Liver (tissue), 8 donors: ENCODE measurements at regions not wholly inside any gene's neighbourhood (a gene's known extent, or its start where the extent isn't known, plus 50 kb on each side); places are given as distances from the start of the nearest gene placed in this dataset.

Experiments
- DNase-seq: peaks from one replicate; pipeline ENCODE4 v3.0.0-alpha.2; 2017; ENCODE audit warnings: low spot score
- H3K27ac ChIP-seq, 2 donors: one replicate each; pipeline ENCODE4 v1.7.0; 2013; ENCODE audit warnings: inconsistent platforms in 2 of 2, low read length in 2 of 2, control low read depth in 1 of 2, low read depth in 1 of 2, mild to moderate bottlenecking in 1 of 2
- H3K27me3 ChIP-seq, 4 donors: one replicate each; pipeline versions ENCODE4 v1.6.1 to v1.7.0; 2013; ENCODE audit warnings: low read length in 3 of 4, inconsistent platforms in 1 of 4, mild to moderate bottlenecking in 1 of 4, moderate library complexity in 1 of 4; ENCODE audit not compliant: control insufficient read depth in 4 of 4, insufficient read depth in 4 of 4
- H3K36me3 ChIP-seq, 4 donors: one replicate each; pipeline versions ENCODE4 v1.6.1 to v1.7.0; 2013; ENCODE audit warnings: low read length in 3 of 4, mild to moderate bottlenecking in 3 of 4, low read depth in 1 of 4, moderate library complexity in 1 of 4; ENCODE audit not compliant: control insufficient read depth in 4 of 4, insufficient read depth in 3 of 4
- H3K4me1 ChIP-seq, 4 donors: one replicate each; pipeline versions ENCODE4 v1.6.1 to v1.7.0; 2013; ENCODE audit warnings: low read length in 3 of 4, mild to moderate bottlenecking in 3 of 4, moderate library complexity in 1 of 4; ENCODE audit not compliant: control insufficient read depth in 4 of 4, insufficient read depth in 4 of 4
- H3K4me3 ChIP-seq, 3 donors: one replicate each; pipeline versions ENCODE4 v1.6.1 to v1.7.0; 2013; ENCODE audit warnings: low read length in 3 of 3, control low read depth in 1 of 3, low read depth in 1 of 3, mild to moderate bottlenecking in 1 of 3
- H3K9ac ChIP-seq, 2 donors: one replicate each; pipeline ENCODE4 v1.7.0; 2013; ENCODE audit warnings: low read length in 2 of 2, mild to moderate bottlenecking in 2 of 2, moderate library complexity in 2 of 2, control low read depth in 1 of 2, low read depth in 1 of 2
- H3K9me3 ChIP-seq, 4 donors: one replicate each; pipeline versions ENCODE4 v1.6.1 to v1.7.0; 2013; ENCODE audit warnings: low read length in 3 of 4; ENCODE audit not compliant: control insufficient read depth in 4 of 4
- EGR1 ChIP-seq, 2 donors: IDR thresholded peaks; 2 replicates each; pipeline ENCODE4 v1.6.1; 2016 to 2018; ENCODE audit warnings: antibody characterized with exemption in 2 of 2, low read depth in 2 of 2
- FOXA1 ChIP-seq: IDR thresholded peaks from 2 replicates; pipeline ENCODE4 v1.6.1; 2016; ENCODE audit warnings: antibody characterized with exemption
- FOXA2 ChIP-seq: IDR thresholded peaks from 2 replicates; pipeline ENCODE4 v1.6.1; 2016; ENCODE audit warnings: antibody characterized with exemption
- GABPA ChIP-seq, 2 donors: IDR thresholded peaks in 1 of 2; conservative IDR thresholded peaks in 1 of 2; 2 replicates each; pipeline ENCODE4 v1.6.1; 2016; ENCODE audit warnings: antibody characterized with exemption in 2 of 2, mild to moderate bottlenecking in 1 of 2, moderate library complexity in 1 of 2
- HNF4A ChIP-seq, 2 donors: conservative IDR thresholded peaks; 2 replicates each; pipeline ENCODE4 v1.6.1; 2016; ENCODE audit warnings: antibody characterized with exemption in 2 of 2, mild to moderate bottlenecking in 2 of 2
- HNF4G ChIP-seq: IDR thresholded peaks from 2 replicates; pipeline ENCODE4 v1.6.1; 2016; ENCODE audit warnings: antibody characterized with exemption
- JUND ChIP-seq, 2 donors: IDR thresholded peaks; 2 replicates each; pipeline ENCODE4 v1.6.1; 2016; ENCODE audit warnings: antibody characterized with exemption in 2 of 2
- MAX ChIP-seq: IDR thresholded peaks from 2 replicates; pipeline ENCODE4 v1.6.1; 2016; ENCODE audit warnings: antibody characterized with exemption
- NR2F2 ChIP-seq: IDR thresholded peaks from 2 replicates; pipeline ENCODE4 v1.6.1; 2016; ENCODE audit warnings: antibody characterized with exemption
- RAD21 ChIP-seq, 2 donors: IDR thresholded peaks; 2 replicates each; pipeline ENCODE4 v1.6.1; 2016; ENCODE audit warnings: antibody characterized with exemption in 2 of 2, mild to moderate bottlenecking in 2 of 2
- REST ChIP-seq: IDR thresholded peaks from 2 replicates; pipeline ENCODE4 v1.6.1; 2016; ENCODE audit warnings: antibody characterized with exemption, mild to moderate bottlenecking
- RXRA ChIP-seq, 2 donors: IDR thresholded peaks; 2 replicates each; pipeline ENCODE4 v1.6.1; 2017 to 2018; ENCODE audit warnings: antibody characterized with exemption in 2 of 2, mild to moderate bottlenecking in 1 of 2
- SP1 ChIP-seq: IDR thresholded peaks from 2 replicates; pipeline ENCODE4 v1.6.1; 2018; ENCODE audit warnings: antibody characterized with exemption, mild to moderate bottlenecking
- TAF1 ChIP-seq: conservative IDR thresholded peaks from 2 replicates; pipeline ENCODE4 v1.6.1; 2016; ENCODE audit warnings: antibody characterized with exemption, mild to moderate bottlenecking
- YY1 ChIP-seq: IDR thresholded peaks from 2 replicates; pipeline ENCODE4 v1.6.1; 2016; ENCODE audit warnings: antibody characterized with exemption, mild to moderate bottlenecking
- WGBS: extraction: QIAGEN DNeasy Blood & Tissue Kit; methylation state at CpG from one replicate; pipeline ENCODE4 v1.1.7; 2013; 5-methylcytosine and 5-hydroxymethylcytosine counted together
- TF ChIP-seq, protein P1 (sequence below): IDR thresholded peaks from 2 replicates; pipeline ENCODE4 v1.6.1; 2016; ENCODE audit warnings: antibody characterized with exemption
- TF ChIP-seq, protein P2 (sequence below): fragments of 150-350 bp; IDR thresholded peaks from 2 replicates; pipeline ENCODE4 v1.5.1; 2017; ENCODE audit warnings: improper control_type of control experiment, low read depth, low read length; ENCODE audit not compliant: missing input control
- TF ChIP-seq, protein P3 (sequence below): IDR thresholded peaks from 2 replicates; pipeline ENCODE4 v1.6.1; 2016; ENCODE audit warnings: antibody characterized with exemption
- donor health status: healthy.
- donor health status: healthy.
- donor health status: healthy.
- donor health status: healthy.
- donor health status: healthy.

- Histone ChIP-seq H3K27me3 (no peaks in the 10 kb centered on the region), H3K27ac (no peak overlapping the region), H3K4me3 (no peak overlapping the region), H3K9me3 (no peaks in the 10 kb centered on the region), H3K4me1 (no peaks in the 10 kb centered on the region), H3K36me3 (no peaks in the 10 kb centered on the region), H3K9ac (no peak overlapping the region)
- 92% methylated on average over 2 of the region's 2 CpGs for WGBS
- no peak for TF ChIP-seq NR2F2
- no peak for TF ChIP-seq JUND (IDR thresholded peaks at IDR 0.05)
- TF ChIP-seq, protein P1, sequence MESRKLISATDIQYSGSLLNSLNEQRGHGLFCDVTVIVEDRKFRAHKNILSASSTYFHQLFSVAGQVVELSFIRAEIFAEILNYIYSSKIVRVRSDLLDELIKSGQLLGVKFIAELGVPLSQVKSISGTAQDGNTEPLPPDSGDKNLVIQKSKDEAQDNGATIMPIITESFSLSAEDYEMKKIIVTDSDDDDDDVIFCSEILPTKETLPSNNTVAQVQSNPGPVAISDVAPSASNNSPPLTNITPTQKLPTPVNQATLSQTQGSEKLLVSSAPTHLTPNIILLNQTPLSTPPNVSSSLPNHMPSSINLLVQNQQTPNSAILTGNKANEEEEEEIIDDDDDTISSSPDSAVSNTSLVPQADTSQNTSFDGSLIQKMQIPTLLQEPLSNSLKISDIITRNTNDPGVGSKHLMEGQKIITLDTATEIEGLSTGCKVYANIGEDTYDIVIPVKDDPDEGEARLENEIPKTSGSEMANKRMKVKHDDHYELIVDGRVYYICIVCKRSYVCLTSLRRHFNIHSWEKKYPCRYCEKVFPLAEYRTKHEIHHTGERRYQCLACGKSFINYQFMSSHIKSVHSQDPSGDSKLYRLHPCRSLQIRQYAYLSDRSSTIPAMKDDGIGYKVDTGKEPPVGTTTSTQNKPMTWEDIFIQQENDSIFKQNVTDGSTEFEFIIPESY, result no peak
- TF ChIP-seq, protein P2, sequence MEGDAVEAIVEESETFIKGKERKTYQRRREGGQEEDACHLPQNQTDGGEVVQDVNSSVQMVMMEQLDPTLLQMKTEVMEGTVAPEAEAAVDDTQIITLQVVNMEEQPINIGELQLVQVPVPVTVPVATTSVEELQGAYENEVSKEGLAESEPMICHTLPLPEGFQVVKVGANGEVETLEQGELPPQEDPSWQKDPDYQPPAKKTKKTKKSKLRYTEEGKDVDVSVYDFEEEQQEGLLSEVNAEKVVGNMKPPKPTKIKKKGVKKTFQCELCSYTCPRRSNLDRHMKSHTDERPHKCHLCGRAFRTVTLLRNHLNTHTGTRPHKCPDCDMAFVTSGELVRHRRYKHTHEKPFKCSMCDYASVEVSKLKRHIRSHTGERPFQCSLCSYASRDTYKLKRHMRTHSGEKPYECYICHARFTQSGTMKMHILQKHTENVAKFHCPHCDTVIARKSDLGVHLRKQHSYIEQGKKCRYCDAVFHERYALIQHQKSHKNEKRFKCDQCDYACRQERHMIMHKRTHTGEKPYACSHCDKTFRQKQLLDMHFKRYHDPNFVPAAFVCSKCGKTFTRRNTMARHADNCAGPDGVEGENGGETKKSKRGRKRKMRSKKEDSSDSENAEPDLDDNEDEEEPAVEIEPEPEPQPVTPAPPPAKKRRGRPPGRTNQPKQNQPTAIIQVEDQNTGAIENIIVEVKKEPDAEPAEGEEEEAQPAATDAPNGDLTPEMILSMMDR, result no peak
- TF ChIP-seq FOXA1, result no peak
- TF ChIP-seq, protein P3, sequence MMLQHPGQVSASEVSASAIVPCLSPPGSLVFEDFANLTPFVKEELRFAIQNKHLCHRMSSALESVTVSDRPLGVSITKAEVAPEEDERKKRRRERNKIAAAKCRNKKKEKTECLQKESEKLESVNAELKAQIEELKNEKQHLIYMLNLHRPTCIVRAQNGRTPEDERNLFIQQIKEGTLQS, result no peak
- TF ChIP-seq TAF1, result no peak
- no peak for TF ChIP-seq RAD21 (IDR thresholded peaks at IDR 0.05)
- TF ChIP-seq GABPA (IDR thresholded peaks at IDR 0.05 in 1 of 2, conservative IDR thresholded peaks at IDR 0.05 in 1 of 2), result no peak
- no peak for TF ChIP-seq MAX
- no peak for TF ChIP-seq YY1
- no peak for TF ChIP-seq EGR1 (IDR thresholded peaks at IDR 0.05; ENCODE audit: low read depth in 2 of 2)
- TF ChIP-seq FOXA2, result no peak
- no peak for TF ChIP-seq HNF4G
- TF ChIP-seq HNF4A (conservative IDR thresholded peaks at IDR 0.05), result no peak
- no peak for TF ChIP-seq RXRA (IDR thresholded peaks at IDR 0.05)
- TF ChIP-seq SP1, result no peak
- TF ChIP-seq REST, result no peak
- DNase-seq, result no peak
Measured at GRCh38 chr18:56124186-56124585, 514.2 kb downstream of the TXNL1 start.

DNA sequence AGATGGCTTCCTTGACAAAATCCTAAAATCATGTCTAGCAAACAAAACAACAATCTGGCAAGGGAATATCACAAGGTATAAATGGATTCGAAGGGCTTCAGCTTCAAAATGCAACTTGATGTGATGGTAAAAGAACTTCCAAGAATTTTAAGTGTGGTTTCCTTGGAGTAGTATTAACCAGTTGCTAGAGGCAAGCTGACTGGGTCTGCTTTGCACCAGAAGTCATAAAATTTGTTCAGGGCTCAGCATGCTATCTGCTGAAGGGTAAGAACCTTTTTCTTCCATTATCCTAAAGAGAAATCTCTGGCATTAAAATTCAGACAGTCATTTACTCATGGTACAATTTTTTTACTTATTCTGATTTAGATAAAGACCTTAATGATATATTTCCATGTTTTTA lies 516.7 kb downstream of the TXNL1 start:
- WGBS, result 88% methylated on average over 1 of the region's 1 CpG
- no peaks in the 10 kb centered on the region for H3K36me3 ChIP-seq
- no peaks in the 10 kb centered on the region for H3K27me3 ChIP-seq
- TF ChIP-seq MAX (no peak), JUND (IDR thresholded peaks at IDR 0.05) (no peak), YY1 (no peak), HNF4G (no peak), FOXA1 (no peak), HNF4A (conservative IDR thresholded peaks at IDR 0.05) (no peak), RXRA (IDR thresholded peaks at IDR 0.05) (no peak), GABPA (IDR thresholded peaks at IDR 0.05 in 1 of 2, conservative IDR thresholded peaks at IDR 0.05 in 1 of 2) (no peak)
- TF ChIP-seq, protein P2, result no peak
- DNase-seq, result no peak
- no peak overlapping the region for H3K9ac ChIP-seq
- H3K9me3 ChIP-seq, result no peaks in the 10 kb centered on the region
- no peaks in the 10 kb centered on the region for H3K4me1 ChIP-seq
- no peak overlapping the region for H3K4me3 ChIP-seq
- no peak overlapping the region for H3K27ac ChIP-seq
